IPS-18a (cell line): ENCODE measurements at regions not wholly inside any gene's neighbourhood (a gene's known extent, or its start where the extent isn't known, plus 50 kb on each side); places are given as distances from the start of the nearest gene placed in this dataset.

ENCODE experiments used
- H3K27ac ChIP-seq: one replicate; pipeline ENCODE4 v1.5.1; 2013; ENCODE audit warnings: low read length
- H3K27me3 ChIP-seq: one replicate; pipeline ENCODE4 v1.6.1; 2013; ENCODE audit warnings: mild to moderate bottlenecking, low read length; ENCODE audit not compliant: control insufficient read depth, insufficient read depth
- H3K36me3 ChIP-seq: one replicate; pipeline ENCODE4 v1.6.1; 2013; ENCODE audit warnings: low read depth, low read length; ENCODE audit not compliant: control insufficient read depth
- H3K4me1 ChIP-seq: one replicate; pipeline ENCODE4 v1.6.1; 2013; ENCODE audit warnings: low read depth, low read length; ENCODE audit not compliant: control insufficient read depth
- H3K4me3 ChIP-seq: one replicate; pipeline ENCODE4 v1.5.1; 2013; ENCODE audit warnings: low read length
- H3K9ac ChIP-seq: one replicate; pipeline ENCODE4 v1.6.1; 2013; ENCODE audit warnings: mild to moderate bottlenecking, low read length, moderate library complexity
- H3K9me3 ChIP-seq: one replicate; pipeline ENCODE4 v1.6.1; 2013; ENCODE audit warnings: low read depth, low read length; ENCODE audit not compliant: control insufficient read depth

DNA sequence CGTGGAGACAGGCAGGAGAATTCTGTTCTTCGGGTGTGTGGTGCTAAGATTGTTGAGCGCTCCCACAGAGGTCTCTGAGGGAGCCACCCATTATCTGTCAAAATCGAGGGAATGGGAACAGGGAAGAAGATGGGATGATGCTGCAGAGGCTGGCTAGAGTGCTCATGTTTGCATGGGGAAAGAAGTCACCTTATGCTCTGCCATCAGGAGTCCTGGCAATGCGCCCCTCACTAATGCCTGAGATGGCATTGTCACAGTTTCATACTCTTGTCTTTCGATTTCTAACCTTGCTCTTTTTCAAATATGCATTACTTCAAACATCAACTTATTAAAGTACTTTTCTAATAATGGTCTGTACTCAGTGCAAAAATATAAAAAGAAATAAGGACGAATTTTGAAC, 463.3 kb upstream of the CELF4 start:
- no peak overlapping the region for H3K27ac ChIP-seq

DNA sequence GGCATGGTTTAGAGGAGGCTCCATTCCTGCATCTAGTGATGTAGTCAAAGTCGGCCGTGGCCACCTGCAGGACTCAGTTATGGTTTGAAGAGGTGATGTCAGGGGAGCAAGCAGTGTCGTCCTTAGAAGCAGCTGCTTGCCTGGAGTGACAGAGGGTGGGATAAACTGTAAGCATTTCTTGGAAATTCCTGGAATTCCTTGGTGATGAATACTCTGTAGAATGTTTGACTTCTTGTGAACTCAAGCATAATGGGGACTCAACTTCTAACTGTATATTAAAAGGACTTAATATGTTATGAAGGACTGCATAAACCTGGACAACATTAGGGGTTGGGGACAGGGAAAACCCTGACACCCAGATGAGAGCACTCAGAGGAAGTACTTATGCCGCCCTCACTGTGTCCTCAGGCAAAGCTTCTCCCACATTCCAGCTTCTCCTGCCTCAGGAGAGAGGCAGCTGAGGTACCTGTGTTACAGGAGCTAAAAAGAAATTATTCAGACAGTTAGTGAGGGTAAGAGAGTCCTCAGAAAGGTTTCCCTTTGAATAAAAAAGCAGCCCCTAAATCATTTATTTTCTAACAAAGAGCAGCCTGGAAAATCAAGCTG, 459.9 kb upstream of the CELF4 start:
- Histone ChIP-seq H3K36me3 (no peaks in the 10 kb centered on the region), H3K9ac (no peak overlapping the region), H3K27me3 (no peaks in the 10 kb centered on the region), H3K4me3 (no peak overlapping the region), H3K27ac (no peak overlapping the region), H3K9me3 (no peaks in the 10 kb centered on the region), H3K4me1 (no peaks in the 10 kb centered on the region)

More for the DNA sequence above, 463.3 kb upstream of the CELF4 start:
- no peak overlapping the region for H3K9ac ChIP-seq
- no peaks in the 10 kb centered on the region for H3K9me3 ChIP-seq
- H3K27me3 ChIP-seq: no peaks in the 10 kb centered on the region
- H3K4me3 ChIP-seq: no peak overlapping the region
- H3K4me1 ChIP-seq: no peaks in the 10 kb centered on the region
- H3K36me3 ChIP-seq: no peaks in the 10 kb centered on the region

- no peak overlapping the region for H3K27ac ChIP-seq
- peaks cover 8% of the 10 kb centered on the region for H3K4me1 ChIP-seq
- H3K36me3 ChIP-seq: no peaks in the 10 kb centered on the region
- H3K9me3 ChIP-seq: no peaks in the 10 kb centered on the region
- no peak overlapping the region for H3K4me3 ChIP-seq
- no peak overlapping the region for H3K9ac ChIP-seq
- no peaks in the 10 kb centered on the region for H3K27me3 ChIP-seq
These were observed 458.3 kb upstream of the CELF4 start for GRCh38 chr18:38023871-38024270.

GRCh38 chr18:38022234-38022633, 456.6 kb upstream of the CELF4 start:
- H3K4me3 ChIP-seq: no peak overlapping the region
- no peak overlapping the region for H3K9ac ChIP-seq
- no peaks in the 10 kb centered on the region for H3K36me3 ChIP-seq
- H3K27me3 ChIP-seq: no peaks in the 10 kb centered on the region
- H3K9me3 ChIP-seq: no peaks in the 10 kb centered on the region
- no peak overlapping the region for H3K27ac ChIP-seq
- H3K4me1 ChIP-seq: peaks cover 8% of the 10 kb centered on the region

DNA sequence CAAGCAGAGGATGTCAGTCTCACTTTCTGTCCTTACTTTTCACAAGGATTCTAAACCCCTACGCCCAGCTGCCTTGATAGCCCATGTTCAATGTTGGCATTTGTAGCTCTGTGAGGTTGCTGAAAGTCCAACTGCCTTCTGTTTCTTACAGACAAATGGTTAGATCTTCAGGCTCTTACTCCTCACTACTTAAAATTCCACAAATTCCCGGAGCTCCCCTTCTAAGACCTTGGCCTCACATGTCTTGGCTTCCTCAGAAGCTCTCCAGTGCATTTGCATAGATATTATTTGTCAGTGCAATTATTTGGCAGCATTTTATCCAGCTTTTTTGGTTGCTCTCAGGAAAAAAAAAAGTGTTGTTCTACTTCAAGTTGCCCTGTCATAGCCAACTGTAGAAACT, 453.7 kb upstream of the CELF4 start:
- Histone ChIP-seq H3K9me3 (no peaks in the 10 kb centered on the region), H3K4me3 (no peak overlapping the region), H3K36me3 (no peaks in the 10 kb centered on the region), H3K27me3 (no peaks in the 10 kb centered on the region), H3K27ac (no peak overlapping the region), H3K4me1 (peaks cover 8% of the 10 kb centered on the region), H3K9ac (no peak overlapping the region)

DNA sequence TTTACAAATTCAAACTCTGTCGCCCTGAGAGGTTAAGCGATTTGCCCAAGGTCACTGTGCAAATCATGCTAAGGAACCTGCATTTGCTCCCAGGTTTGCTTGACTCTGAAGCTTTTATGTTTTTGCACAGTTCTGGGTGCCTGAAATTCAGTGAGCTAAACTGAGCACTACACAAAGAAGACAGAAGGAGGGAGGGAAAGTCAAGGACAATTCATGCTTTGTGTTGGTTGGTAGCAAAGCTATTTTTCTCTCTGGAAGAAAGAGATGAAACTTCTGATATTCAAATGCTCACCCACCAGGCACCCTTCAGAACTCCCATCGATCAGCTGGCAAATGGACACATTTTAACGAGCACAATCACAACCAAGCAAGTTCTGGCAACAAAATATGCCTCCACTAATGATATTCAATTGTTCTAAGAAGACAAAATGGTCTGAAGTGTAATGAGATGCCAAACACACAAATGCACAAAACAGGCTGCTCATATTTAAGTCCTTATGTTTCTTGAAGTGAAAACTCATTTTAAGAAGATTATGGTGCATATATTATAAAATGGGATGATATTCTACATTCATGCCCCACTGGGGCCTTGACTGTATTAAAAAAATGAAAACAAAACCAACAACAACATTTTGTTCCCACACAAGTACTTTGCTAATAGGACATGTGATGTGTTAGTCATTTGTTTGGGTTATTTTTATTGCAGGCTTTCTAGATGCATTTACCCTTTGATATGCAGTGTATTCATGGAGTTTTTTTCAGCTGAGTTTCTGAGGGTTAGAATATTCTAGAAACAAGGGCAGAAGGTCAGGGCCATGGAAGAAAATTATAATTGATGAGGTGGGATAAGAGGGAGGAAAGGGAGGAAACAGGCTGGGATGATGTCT, 445.6 kb upstream of the CELF4 start:
- Histone ChIP-seq H3K9ac (no peak overlapping the region), H3K4me1 (no peaks in the 10 kb centered on the region), H3K9me3 (no peaks in the 10 kb centered on the region), H3K27ac (no peak overlapping the region), H3K36me3 (no peaks in the 10 kb centered on the region), H3K4me3 (no peak overlapping the region), H3K27me3 (no peaks in the 10 kb centered on the region)

DNA sequence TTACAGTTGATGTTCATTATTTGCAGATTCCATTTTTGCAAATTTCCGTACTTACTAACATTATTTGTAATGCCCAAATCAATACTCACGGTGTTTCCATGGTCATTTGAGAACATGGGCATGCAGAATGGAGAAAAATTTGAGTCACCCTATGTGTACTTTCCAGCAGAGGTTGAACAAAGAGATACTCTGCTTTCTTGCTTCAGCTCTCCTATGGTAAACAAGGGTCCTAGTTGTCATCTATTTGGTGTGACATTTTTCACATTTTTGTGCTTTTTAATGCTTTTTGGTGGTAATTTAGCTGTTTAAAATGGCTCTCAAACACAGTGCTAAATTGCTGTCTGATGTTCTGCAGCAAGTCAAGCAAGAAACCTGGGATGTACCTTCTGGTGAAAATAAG, 444.4 kb upstream of the CELF4 start:
- Histone ChIP-seq H3K27me3 (no peaks in the 10 kb centered on the region), H3K4me3 (no peak overlapping the region), H3K36me3 (no peaks in the 10 kb centered on the region), H3K4me1 (no peaks in the 10 kb centered on the region), H3K9me3 (no peaks in the 10 kb centered on the region), H3K27ac (no peak overlapping the region), H3K9ac (no peak overlapping the region)

- no peak overlapping the region for H3K9ac ChIP-seq
- no peaks in the 10 kb centered on the region for H3K27me3 ChIP-seq
- H3K4me3 ChIP-seq: no peak overlapping the region
- H3K36me3 ChIP-seq: no peaks in the 10 kb centered on the region
- no peaks in the 10 kb centered on the region for H3K9me3 ChIP-seq
- no peak overlapping the region for H3K27ac ChIP-seq
- H3K4me1 ChIP-seq: no peaks in the 10 kb centered on the region
These were observed 443.7 kb upstream of the CELF4 start for GRCh38 chr18:38009320-38009719.

DNA sequence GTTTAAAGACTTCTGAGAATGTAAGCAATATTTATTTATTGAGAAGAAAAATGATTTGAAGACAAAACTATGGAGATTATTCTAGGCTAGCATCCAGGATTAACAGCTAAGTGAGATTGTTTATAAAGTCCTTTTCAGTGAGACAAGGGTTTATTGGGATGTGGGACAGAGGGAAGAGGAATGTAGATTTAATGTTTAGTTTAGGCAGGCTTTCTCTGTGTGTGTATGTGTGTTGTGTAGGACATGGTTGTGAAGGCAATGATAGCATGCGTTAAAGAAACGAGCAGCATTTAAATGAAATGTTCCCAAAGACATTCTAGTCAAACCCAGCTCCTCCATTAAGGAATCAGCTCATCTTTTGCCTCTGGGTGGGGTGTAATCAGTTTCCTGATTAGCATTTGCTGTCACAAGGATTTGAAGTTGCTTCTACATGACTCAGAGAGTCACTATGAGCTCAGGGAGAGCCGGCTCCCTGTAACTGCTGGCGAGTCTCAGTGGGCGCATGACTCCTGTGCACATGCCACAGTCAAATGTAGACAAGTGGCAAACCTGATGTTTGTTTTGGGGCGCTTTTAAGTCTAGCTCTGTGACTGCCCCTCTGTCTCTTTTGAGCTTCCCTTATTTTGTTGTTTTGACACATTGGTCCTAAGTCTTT, 442.2 kb upstream of the CELF4 start:
- no peaks in the 10 kb centered on the region for H3K9me3 ChIP-seq
- no peak overlapping the region for H3K9ac ChIP-seq
- H3K4me3 ChIP-seq: no peak overlapping the region
- H3K27ac ChIP-seq: no peak overlapping the region
- no peaks in the 10 kb centered on the region for H3K27me3 ChIP-seq
- no peaks in the 10 kb centered on the region for H3K4me1 ChIP-seq
- no peaks in the 10 kb centered on the region for H3K36me3 ChIP-seq

DNA sequence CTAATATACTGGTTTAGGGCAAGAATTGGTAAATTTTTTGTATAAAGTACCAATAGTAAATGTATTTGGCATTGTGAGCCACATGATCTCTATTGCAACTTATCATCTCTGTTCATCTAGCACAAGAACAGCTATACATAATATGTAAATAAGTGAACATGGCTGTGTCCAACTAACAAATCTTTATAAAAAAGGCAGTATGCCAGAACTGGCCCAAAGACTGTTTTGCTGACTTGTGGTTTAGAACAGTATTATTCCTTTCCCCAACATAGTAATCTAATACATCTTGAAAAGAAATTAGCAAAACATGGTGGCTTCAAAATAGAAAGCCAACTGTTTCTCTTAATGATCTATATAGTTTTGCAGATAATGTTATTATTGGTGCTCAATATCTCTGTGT, 441.4 kb upstream of the CELF4 start:
- no peaks in the 10 kb centered on the region for H3K27me3 ChIP-seq
- H3K9ac ChIP-seq: no peak overlapping the region
- H3K4me3 ChIP-seq: no peak overlapping the region
- H3K9me3 ChIP-seq: no peaks in the 10 kb centered on the region
- H3K4me1 ChIP-seq: no peaks in the 10 kb centered on the region
- no peaks in the 10 kb centered on the region for H3K36me3 ChIP-seq
- no peak overlapping the region for H3K27ac ChIP-seq

DNA sequence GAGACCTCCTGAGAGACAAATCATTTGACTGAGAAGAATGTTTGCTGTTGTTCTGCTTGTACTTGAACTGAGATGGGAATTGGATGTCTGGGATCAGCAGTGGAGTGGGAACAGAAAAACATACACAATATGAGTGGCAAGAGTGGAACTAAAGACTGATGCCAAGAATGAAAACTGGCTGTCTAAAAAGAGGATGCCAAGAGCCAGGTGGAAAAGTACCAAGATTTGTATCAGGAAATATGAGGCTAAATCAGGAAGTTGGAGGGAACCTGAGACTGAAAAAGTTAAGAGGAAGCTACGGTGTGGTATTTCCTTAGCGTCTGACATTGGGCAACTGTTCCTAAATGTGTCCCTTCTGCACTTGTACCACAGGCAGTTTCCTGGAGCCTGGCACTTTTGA, 440.9 kb upstream of the CELF4 start:
- Histone ChIP-seq H3K27ac (no peak overlapping the region), H3K9ac (no peak overlapping the region), H3K9me3 (no peaks in the 10 kb centered on the region), H3K4me3 (no peak overlapping the region), H3K27me3 (no peaks in the 10 kb centered on the region), H3K4me1 (peaks cover 3% of the 10 kb centered on the region), H3K36me3 (no peaks in the 10 kb centered on the region)
